Effector memory CD8-positive, alpha-beta T cell (primary cell): ENCODE measurements at regions not wholly inside any gene's neighbourhood (a gene's known extent, or its start where the extent isn't known, plus 50 kb on each side); places are given as distances from the start of the nearest gene placed in this dataset.
"Not testable (repeated sequence)": the region's sequence is repeated elsewhere in the genome, so short reads cannot be mapped to it uniquely, and the experiment has no call there.

ENCODE experiments used
- ATAC-seq: fragments of 150-1000 bp; cut with Tn5 transposase; replicated peaks from 2 replicates; pipeline ENCODE4 v1.10.0; 2021; ENCODE audit warnings: mild to moderate bottlenecking, moderate library complexity
- DNase-seq, 3 experiments: peaks; one replicate each; pipeline ENCODE4 v3.0.0; 2021
- H3K27ac Mint-ChIP-seq, 2 donors: one replicate each; pipeline ENCODE4 v1.8.0; 2022; ENCODE audit warnings: mild to moderate bottlenecking in 2 of 2, mixed read lengths in 2 of 2, moderate library complexity in 2 of 2
- H3K27me3 Mint-ChIP-seq, 2 donors: one replicate each; pipeline ENCODE4 v1.8.0; 2022; ENCODE audit warnings: mixed read lengths in 2 of 2
- H3K36me3 Mint-ChIP-seq: one replicate; pipeline ENCODE4 v1.8.0; 2022; ENCODE audit warnings: mild to moderate bottlenecking, moderate library complexity, mixed read lengths; ENCODE audit not compliant: insufficient read depth
- H3K4me1 Mint-ChIP-seq, 2 donors: one replicate each; pipeline ENCODE4 v1.8.0; 2022; ENCODE audit warnings: low read depth in 2 of 2, mixed read lengths in 2 of 2
- H3K4me3 Mint-ChIP-seq, 2 donors: one replicate each; pipeline ENCODE4 v1.8.0; 2022; ENCODE audit warnings: mild to moderate bottlenecking in 2 of 2, mixed read lengths in 2 of 2, moderate library complexity in 2 of 2
- H3K9me3 Mint-ChIP-seq, 2 donors: one replicate each; pipeline ENCODE4 v1.8.0; 2022; ENCODE audit warnings: mixed read lengths in 2 of 2

- Mint-ChIP-seq H3K27me3 (peaks cover 0 to 19% of the 10 kb centered on the region in 2 donors), H3K9me3 (no peaks in the 10 kb centered on the region), H3K4me1 (peaks cover 0 to 2% of the 10 kb centered on the region in 2 donors), H3K27ac (no peak overlapping the region), H3K4me3 (no peak overlapping the region), H3K36me3 (no peaks in the 10 kb centered on the region)
- ATAC-seq (no peak), DNase-seq (no peak)
These were observed 72.8 kb upstream of the PCAT7 start for GRCh38 chr9:94482110-94482509.

DNA sequence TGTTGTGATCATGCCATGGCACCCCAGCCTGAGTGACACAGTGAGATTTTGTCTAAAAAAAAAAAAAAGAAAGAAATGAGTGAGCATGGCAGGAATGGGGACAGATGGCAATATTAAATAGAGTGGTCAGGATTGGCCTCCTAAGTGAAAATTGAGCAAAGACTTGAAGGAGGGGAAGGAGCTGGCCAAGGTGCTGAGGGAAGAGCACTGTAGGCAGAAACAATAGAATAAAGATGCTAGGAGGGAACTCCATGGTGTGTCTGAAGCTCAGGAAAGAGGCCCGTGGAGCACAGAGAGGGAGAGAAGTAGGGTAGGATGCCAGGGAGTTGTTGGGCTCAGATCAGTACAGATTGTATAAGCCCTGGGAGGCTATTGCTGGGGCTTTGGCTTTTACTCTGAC, 64.4 kb upstream of the PCAT7 start:
- Mint-ChIP-seq H3K4me3 (no peak overlapping the region), H3K36me3 (no peaks in the 10 kb centered on the region), H3K4me1 (no peaks in the 10 kb centered on the region), H3K27ac (no peak overlapping the region), H3K9me3 (no peaks in the 10 kb centered on the region), H3K27me3 (peaks cover 36 to 62% of the 10 kb centered on the region in 2 donors)
- DNase-seq = no peak
- no peak for ATAC-seq

- H3K4me3 Mint-ChIP-seq, H3K9me3 Mint-ChIP-seq, H3K36me3 Mint-ChIP-seq, H3K27ac Mint-ChIP-seq, H3K4me1 Mint-ChIP-seq, ATAC-seq, DNase-seq: not testable (repeated sequence)
- H3K27me3 Mint-ChIP-seq = peaks cover 39 to 64% of the 10 kb centered on the region in 2 donors
These were observed 62.8 kb upstream of the PCAT7 start for GRCh38 chr9:94492125-94492524.

GRCh38 chr9:94498801-94499453, 56.0 kb upstream of the PCAT7 start:
- ATAC-seq = no peak

GRCh38 chr9:94504358-94504757, 50.5 kb upstream of the PCAT7 start:
- H3K27me3 Mint-ChIP-seq = peaks cover 38 to 41% of the 10 kb centered on the region in 2 donors

More at GRCh38 chr9:94498801-94499453, 56.0 kb upstream of the PCAT7 start:
- H3K36me3 Mint-ChIP-seq = no peaks in the 10 kb centered on the region
- H3K4me3 Mint-ChIP-seq = no peak overlapping the region
- H3K27ac Mint-ChIP-seq = no peak overlapping the region
- H3K27me3 Mint-ChIP-seq = peaks cover 25 to 36% of the 10 kb centered on the region in 2 donors
- DNase-seq = no peak
- no peaks in the 10 kb centered on the region for H3K4me1 Mint-ChIP-seq
- H3K9me3 Mint-ChIP-seq = no peaks in the 10 kb centered on the region

More at GRCh38 chr9:94504358-94504757, 50.5 kb upstream of the PCAT7 start:
- ATAC-seq (no peak), DNase-seq (no peak)
- H3K27ac Mint-ChIP-seq = no peak overlapping the region
- no peak overlapping the region for H3K4me3 Mint-ChIP-seq
- H3K36me3 Mint-ChIP-seq = no peaks in the 10 kb centered on the region
- peaks cover 0 to 3% of the 10 kb centered on the region in 2 donors for H3K4me1 Mint-ChIP-seq
- no peaks in the 10 kb centered on the region for H3K9me3 Mint-ChIP-seq
